GM19240 (cell line): ENCODE measurements at regions not wholly inside any gene's neighbourhood (a gene's known extent, or its start where the extent isn't known, plus 50 kb on each side); places are given as distances from the start of the nearest gene placed in this dataset.

Experiments used
- DNase-seq: peaks from one replicate; pipeline ENCODE4 v3.0.0; 2011; ENCODE audit warnings: low spot score; ENCODE audit not compliant: insufficient read length

DNA sequence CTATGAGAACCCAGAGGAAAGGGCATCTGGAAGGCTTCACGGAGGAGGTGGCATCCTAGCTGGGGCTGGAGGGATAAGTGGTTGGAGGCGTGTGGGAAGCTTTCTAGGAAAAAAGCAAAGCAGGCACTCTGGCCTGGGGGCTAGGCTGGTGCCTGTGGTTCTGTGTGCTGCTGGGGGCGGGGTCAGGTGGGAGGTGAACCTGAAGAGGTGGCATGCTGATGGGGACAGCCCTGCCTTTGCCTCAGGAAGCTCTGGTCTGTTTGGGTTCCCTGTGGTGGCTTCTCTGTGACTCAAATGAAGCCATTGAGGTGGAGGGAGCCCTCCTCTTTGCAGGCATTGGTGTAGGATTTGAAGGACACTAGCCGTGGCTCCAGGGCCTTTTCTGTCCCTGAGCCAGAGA, 221.6 kb upstream of the POU3F1 start:
- DNase-seq = no peak

DNA sequence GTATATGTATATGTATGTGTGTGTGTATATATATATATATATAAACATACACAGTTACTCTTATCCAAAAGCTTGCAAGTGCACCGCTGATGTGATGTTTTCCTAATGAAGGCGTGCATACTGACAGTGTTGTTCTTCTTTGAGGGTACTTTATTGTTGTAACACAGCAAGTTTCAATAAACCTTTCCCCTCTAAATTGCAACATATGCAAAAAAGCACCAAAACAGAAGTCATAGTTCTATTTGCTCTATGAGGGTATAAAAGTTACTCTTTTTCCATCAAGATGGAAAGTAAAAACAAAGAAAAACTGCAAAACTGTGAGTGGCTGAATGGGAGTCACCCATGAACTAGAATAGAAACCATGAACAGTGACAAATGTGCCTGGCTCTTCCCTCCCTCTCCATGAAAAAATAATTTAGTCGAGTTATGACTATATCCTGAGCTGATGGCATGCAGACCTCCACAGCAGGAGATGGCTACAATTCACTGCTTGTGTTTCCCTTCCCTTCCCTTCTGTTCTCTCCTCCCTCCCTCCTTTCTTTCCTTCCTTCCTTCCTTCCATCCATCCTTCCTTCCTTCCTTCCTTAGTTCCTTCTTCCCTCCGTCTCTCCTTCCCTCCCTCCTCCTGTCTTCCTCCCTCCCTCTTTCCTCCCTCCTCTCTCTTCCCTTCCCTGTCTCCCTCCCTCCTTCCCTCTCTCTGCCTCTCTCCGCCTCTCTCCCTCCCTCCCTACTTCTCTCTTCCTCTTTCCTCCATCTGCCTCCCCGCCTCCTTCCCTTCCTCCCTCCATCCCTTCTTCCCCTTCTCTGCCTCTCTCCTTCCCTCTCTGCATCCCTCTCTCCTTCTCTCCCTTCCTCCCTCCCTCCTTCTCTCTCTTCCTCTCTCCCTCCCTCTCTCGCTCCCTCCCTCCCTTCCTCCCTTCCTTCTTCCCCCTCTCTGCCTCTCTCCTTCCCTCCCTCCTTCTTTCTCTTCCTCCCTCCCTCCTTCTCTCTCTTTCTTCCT, 220.7 kb upstream of the POU3F1 start:
- DNase-seq = no peak

DNA sequence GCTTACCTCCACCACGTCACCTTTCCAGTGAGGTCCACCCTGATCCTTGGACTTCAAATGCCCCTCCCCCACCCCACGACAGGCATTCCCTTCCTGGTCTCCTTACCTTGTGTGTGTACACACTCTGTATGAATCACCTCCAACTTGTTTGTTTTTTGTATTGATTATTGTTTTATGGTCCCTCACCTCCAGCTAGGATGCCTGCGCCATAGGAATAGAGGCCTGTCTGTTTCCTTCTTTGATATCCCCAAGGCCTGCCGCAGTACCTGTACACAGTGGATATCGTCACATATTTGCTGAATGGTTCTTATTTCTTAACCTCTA, 219.6 kb upstream of the POU3F1 start:
- DNase-seq = no peak

DNA sequence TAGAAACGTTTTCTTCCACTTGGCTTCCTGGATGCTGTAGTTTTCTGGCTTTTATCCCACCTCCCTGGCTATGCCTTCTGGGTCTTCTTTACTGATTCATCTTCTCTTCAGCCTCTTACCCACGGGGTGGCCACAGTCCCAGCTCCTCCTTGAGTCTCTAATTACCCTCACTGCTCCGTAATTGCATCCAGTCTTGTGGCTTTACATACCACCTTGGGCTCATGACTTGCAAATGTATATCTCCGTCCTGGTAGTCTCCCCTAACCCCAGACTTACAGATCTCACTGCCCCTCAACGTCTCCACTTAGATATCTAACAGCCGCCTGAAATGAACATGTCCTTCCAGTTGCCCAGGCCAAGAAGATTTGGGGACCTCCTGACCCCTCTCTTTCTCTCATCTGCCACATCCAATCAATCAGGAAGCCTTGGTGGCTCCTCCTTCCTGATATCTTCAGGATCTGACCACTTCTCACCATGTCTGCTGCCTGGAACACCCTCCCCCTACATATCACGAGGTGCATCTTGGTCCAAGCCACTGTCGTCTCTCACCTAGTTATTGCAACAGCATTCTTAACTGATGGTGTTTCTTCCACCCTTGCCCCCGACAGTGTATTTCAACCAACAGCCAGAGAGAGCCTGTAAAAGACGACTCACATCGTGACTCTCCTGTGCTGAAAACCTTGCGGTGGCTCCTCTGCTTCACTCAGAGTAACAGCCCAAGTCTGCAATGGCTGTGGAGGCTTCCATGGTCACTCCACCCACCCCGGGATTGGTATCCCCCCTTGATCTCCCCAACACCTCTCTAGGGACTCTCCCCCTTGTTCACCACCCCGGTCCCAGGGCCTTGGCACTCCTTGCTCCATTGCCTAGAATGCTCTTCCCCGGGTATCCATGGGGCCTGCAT, 219.0 kb upstream of the POU3F1 start:
- no peak for DNase-seq

DNA sequence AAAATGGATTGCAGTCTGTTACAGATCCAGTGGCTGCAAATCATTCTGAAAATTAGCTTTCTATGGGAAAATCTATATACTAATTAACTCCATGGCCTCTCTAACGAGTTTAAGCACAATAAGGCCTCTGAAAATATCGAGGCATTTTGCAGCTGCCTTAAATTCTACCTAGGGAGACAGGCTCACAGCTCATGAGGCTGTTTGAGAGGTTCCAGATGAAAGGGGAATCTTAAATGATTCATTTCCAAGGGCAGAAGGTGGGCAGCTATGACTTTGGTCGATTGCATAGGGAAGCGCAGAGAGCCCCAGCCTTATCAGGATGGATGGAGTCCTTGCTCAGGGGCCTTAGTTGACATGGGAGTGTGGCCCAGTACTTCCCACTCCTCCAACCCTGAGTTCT, 216.8 kb upstream of the POU3F1 start:
- no peak for DNase-seq

DNA sequence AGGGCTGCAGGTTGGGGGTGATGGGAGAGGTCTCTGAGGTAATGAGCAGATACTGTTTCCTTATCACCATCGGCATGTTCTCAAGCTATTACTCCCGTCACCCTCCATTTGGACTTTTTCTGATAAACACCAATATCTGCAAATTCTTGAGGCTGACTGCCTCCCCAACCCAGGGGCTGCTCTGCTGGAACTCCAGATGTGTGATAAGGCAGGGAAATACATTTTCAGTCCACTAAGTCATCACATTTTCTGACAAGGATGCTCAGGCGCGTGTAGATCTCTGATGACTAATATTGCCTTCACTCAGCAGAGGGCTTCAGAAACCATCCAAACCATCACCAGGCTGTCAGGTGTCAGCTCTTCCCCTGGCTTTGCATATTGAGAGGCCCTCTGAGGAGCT, 215.0 kb upstream of the POU3F1 start:
- no peak for DNase-seq

DNA sequence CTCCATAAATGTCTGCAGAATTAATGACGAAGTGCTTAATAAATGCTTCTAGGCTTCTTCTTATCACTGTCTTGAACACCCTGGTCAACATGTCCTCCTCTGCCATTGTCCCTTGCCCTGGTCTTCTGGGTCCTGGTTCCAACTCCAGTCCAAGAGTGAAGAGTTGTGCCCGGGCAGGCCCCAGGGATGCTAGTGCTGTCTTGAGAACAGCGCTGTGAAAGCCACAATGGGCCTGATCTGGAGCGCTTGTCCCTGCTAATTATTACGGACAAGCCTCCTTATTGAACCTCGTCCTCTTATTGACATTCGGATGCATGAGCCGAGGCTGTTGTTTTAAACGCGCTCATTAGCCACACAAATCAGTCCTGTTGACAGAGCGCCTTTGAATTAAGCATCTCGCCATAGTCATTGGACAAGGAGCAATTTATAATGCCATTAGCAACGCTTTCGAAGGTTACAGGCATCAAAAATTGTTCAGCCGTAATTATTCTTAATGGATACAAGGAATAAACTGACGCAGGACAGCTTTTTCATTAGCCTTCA, 211.6 kb upstream of the POU3F1 start:
- no peak for DNase-seq

DNA sequence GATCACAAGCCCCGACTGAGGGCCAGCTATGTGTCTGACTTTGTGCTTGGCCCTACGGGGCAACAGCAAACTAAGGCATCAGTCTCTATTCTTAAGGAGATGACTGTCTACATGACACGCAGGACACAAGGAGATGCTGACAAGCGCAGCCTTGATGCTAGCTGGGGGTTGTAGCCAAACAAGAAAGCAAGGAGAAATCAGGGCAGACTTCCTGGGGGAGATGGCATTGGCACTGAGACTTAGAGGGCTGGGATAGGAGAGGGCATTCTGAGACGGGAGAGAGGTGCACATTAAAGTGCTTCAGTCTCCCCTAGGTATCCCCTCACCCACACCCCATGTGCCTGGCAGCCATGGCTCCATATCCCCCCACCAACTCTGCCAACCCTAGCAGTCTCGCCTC, 210.8 kb upstream of the POU3F1 start:
- DNase-seq = no peak

DNA sequence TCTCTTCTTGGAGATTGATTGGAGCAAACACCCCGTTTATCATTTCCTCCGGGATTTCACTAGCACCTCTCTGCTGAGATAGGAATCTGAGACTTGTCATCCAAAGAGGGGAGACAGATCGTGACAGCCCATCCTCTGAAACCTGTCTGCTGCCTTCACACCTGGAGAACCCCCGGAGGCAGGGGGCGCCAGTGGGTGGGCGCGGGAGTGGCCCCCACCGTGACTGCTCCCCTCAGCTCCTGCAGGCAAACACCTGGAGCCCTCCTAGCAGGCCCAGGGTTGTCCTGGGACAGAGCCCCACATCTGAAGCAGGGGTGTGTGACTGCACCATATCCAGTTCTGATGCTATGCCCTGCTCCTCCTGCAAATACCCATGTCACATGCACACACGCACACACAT, 209.5 kb upstream of the POU3F1 start:
- no peak for DNase-seq

DNA sequence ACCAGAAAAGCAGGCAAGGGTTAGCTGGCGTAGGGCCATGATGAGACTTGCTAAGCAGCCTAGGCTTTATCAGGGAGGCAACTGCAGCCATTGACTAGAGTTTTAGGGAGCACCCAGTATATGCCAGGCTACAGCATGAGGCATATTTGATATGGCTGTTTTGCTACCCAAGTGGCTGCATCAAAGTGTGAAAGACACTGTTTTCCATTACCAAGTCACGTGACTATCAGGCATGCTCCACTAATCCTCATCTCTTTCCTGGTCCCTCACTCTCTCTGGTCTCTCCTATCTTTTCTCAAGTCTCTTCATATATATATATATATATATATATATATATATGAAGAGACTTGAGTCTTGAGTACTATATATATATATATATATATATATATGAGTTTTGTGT, 206.7 kb upstream of the POU3F1 start:
- no peak for DNase-seq

DNA sequence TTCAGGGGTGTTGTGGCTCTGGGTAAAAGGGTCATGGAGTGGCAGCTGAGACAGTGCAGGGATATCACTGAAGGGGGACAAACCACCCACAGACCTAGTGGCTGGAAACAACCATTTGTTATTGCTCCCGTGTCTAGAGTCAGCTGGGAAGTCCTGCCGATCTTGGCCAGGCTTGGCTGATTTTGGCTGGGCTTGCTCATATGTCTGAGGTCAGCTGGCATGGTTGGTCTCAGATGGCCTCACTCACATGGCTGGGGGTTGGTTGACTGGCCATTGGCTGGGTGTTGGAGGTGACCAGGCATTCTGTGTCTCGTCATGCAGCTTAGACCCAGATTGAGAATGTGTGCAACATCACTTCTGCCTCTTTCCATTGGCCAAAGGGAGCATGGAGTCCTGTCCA, 203.8 kb upstream of the POU3F1 start:
- no peak for DNase-seq

DNA sequence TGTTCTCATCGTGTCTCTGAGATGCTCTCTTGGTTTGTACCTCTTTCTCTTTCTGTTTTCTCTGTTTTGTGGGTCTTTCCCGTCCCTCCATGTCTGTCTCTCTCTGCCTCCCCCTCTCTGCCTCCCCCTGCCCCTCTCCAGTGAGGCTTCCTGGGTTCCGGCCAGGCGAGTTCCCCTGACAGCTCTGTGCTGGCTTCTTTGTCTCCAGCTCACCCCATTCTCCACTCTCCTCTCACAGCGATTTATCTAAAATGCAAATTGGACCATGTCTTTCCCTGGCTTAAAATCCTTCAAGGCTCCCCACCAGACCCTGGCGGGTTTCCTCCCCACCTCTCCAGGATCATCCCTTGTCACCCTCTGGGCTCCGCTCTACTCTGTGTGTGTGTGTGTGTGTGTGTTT, 202.4 kb upstream of the POU3F1 start:
- no peak for DNase-seq

DNA sequence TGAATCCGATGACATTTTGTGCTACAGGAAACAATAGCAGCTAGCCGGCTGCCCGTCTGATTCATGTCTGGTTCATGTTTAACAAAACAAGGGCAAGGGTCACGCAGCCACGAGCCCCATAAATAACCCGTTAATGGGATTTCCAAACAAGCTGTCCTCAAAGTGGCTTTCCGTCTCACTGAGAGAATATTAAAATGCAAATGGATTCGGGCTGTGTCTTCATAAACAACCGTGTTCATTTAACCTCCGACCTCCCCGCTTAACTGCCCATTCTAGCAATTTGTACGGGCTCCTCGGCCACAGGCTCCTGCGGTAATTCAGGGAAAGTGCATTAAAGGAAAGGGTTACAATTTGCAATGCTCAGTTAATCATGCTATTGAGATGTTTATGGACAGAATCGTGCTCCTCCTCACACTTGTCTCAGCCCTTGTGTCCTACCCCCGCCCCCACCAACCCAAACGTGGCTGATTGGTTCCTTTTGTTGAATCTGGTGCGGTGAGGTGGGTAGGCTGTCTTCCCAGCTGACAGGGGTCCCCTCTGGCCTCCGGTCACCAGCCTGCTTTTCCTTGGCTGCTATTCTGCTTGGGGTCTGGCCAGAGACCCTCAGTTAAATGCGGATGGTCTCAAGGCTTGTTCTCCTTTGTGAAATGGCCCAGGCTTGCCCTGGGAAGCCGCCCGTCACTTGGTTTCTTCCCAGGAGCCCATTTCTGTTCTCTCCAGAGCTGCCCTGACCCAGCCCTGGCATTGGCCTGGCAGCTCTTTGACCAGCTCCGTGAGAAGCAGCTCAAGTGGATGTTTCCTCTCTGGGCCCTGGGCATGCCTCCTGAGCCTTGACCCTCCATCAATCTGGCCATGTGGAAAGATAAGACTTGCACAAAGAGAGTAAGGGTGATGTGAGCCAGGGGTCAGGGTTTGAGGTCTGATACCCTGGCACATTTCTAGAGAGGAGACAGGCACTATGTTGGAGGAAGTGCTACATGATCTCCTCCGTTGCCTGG, 200.7 kb upstream of the POU3F1 start:
- DNase-seq = no peak

DNA sequence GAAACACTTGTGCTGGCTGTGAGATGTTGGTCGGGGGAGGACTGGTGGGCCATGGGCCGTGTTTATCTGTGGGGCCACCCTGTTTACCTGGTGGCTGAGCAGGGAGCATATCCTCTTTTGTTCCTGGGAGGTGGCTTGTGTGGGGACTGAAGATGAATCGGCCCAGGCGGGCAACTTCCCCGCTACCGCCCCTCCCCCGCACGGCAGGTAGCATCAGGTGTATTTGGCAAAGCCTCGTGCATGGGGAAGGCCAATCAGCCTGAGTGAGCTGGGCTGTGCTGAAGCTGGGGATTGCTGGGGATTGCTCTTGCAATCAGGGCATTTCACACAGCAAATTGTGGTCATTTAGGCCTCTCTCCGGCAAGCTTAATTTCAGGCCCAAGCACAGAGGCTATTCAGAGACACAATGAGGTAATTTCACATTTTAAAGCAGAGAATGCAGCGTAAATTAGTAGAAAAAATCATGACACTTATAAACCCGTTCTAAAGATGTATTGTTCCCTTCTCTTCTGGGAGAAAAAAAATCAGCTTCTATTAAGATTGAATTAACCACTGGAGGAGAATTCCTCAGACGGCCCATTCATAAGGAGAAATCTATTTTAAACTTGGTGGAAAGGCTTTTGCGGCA, 197.7 kb upstream of the POU3F1 start:
- DNase-seq = no peak

DNA sequence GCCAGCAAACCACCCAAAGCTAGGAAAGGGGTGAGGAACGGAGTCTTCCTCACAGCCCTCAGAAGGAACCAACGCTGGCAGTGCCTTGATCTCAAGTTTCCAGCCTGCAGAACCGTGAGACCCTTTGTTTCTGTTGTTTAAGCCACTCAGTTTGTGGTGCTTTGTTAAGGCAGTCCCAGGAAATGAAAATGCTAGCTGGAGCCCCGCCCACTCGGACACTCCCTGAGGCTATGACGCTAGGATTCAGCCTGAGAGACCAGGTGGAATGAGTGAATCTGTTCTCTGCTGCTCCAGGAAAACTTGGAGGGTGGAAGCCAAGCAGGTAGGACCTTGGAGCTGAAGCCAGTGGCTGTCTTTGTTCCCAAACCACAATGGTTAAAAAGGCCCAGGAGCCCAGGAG, 196.5 kb upstream of the POU3F1 start:
- no peak for DNase-seq

DNA sequence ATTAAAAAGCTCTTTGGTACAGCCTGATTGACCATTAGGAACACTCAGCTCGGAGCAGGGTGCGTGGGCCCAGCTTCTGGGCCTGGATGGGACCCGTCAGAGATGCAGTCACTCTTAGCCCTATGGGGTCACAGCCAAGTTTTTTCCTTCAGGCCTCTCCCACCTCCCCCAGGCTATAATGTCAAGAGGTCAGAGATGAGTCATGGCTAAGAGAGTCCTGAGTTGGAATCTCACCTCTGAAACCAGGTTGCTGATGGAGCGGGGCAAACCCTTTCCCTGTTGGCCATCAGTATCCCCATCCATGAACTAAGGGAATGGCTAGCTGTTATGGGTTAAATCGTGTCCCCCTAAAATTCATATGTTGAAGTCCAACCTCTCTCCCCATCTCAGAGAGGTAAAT, 195.9 kb upstream of the POU3F1 start:
- no peak for DNase-seq

DNA sequence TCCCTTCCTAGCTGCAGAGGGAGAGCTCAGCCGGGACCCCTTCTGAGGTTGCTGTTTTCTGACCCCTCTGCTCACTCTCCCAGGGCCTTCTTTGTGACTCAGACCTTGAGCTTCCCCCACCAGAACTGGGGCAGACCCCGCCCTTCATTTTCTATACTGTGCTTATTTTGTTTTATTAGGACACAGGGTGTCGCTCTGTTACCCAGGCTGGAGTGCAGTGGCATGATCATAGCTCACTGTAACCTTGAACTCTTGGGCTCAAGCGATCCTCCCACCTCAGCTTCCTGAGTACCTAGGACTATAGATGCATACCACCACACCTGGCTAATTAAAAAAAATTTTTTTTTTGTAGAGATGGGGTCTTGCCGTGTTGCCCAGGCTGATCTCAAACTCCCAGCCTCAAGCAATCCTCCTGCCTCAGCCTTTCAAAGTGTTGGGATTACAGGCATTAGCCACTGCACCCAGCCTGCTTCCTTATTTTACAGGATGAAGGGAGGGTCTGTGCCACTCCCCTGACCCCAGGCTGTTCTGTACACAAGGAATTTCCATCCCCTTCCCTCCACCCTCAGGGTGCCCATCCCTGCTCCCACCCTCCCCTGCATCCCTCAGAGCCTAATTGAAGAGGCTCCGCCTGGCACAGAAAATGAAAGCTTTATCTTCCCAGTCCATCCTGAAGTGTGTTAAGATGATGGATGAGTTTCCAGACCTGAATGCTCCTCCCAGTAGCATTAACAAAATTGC, 195.2 kb upstream of the POU3F1 start:
- DNase-seq = no peak

DNA sequence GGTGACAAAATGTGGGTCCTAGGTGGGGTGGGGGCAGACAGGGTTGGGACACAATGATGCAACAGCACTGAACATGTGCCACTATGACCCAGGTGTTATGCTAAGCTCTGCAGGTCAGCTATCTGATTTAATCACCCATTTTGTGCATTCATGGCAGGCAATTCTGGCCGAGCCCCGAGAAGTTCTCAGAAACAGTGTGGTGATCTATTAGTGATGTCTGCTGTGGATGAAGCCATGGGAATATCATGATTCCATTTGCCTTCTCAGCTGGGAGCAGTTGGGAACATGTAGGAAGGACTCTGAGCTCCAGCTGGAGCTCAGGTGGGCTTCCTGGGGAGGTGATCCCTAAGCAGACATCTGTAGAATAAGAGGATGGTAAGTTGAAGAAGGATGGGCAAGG, 194.0 kb upstream of the POU3F1 start:
- no peak for DNase-seq

DNA sequence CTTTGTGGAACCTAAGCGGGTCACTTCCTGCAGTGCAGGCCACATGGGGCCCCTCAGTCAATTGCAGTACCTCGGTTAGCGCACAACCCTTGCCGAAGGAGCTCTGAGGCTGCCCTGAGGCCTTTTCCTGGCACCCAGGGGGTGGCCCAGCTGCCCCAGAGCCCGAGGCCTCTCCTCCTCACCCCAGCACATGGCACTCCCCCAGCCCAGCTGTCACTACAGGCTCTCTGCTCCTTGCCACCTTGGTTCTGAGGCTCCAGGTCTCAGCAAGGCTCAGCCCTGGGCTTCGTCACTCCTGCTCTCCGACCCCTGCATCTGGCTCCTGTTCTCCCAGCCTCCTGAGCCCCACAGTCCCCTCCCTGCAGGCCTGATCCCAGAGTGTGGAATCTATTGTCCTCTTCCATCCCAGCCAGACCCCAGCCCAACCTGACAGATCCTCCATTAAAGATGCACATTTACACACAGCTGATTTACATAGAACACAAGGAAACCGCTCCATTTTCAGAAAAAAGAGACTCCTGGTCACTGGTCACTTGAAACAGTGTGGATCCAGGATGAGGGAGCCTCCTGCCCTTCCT, 192.8 kb upstream of the POU3F1 start:
- no peak for DNase-seq
